Umbilical cord (tissue), 1 donor: ENCODE measurements at regions not wholly inside any gene's neighbourhood (a gene's known extent, or its start where the extent isn't known, plus 50 kb on each side); places are given as distances from the start of the nearest gene placed in this dataset.
A peak's percentile ranks its signal among the peaks of the same experiment; 100 is the strongest.
"Not testable (repeated sequence)": the region's sequence is repeated elsewhere in the genome, so short reads cannot be mapped to it uniquely, and the experiment has no call there.

ENCODE experiments used
- DNase-seq: peaks from one replicate; pipeline ENCODE4 v3.0.0-alpha.2; 2015; ENCODE audit warnings: low spot score

- no peak for DNase-seq
Measured at GRCh38 chr4:111952688-111953087, 192.6 kb upstream of the FAM241A start.

DNA sequence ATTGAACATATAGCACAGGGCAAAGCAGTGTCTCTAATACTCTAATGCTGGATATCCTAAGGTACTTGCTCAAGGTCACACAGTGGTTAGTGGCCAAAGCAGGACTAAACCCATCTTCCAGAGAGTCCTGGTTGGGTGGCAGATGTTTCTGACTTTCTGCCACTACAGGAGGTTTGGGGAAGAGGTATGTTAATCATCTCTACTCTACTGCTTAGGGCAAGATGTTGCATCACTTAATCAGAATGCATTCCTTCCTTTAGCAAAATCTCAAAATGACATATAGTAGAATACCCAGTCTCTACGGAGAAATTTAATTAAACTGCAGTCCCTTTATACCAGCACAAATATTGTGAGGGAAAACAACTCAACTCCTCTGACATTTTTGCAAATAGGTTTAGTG lies 190.7 kb upstream of the FAM241A start:
- DNase-seq: no peak

GRCh38 chr4:111955001-111955400 lies 190.3 kb upstream of the FAM241A start:
- no peak for DNase-seq

GRCh38 chr4:111957116-111957515 lies 188.1 kb upstream of the FAM241A start:
- no peak for DNase-seq

GRCh38 chr4:111957997-111958396 lies 187.3 kb upstream of the FAM241A start:
- no peak for DNase-seq

GRCh38 chr4:111959222-111959621 lies 186.0 kb upstream of the FAM241A start:
- DNase-seq: no peak

GRCh38 chr4:111960241-111960667 lies 185.0 kb upstream of the FAM241A start:
- no peak for DNase-seq

DNA sequence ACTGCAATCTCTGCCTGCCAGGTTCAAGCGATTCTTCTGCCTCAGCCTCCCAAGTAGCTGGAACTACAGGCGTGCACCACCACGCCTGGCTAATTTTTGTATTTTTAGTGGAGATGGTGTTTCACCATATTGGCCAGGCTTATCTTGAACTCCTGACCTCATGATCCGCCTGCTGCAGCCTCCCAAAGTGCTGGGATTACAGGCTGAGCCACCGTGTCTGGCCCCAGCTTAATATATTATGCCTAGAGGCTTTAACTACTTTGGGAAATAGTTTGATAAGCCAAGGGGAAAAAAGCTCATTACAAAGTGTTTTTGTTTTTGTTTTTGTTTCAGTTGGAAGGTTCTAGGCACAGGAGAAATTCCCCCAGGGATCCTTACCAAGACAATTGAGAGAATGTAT lies 184.2 kb upstream of the FAM241A start:
- not testable (repeated sequence) for DNase-seq

DNA sequence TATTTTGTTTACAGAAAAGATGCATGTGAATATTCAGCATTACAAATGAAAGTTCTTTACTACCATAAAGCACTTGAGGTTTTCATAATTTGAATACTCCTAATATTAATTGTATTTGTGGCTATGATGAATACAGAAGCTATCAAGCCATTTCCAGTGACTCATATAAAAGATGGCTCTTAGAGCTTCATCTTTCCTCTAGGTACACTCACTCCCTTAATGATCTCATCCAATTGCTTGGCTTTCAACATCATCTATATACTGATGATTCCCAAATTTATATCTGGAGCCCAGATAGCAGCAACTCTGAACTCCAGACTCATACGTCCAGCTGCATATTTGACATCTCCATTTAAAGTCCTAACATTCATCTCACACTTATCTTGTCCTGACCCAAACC lies 183.4 kb upstream of the FAM241A start:
- DNase-seq: no peak

GRCh38 chr4:111963158-111963700 lies 182.0 kb upstream of the FAM241A start:
- DNase-seq: no peak

GRCh38 chr4:111977419-111977965 lies 167.8 kb upstream of the FAM241A start:
- no peak for DNase-seq

- DNase-seq: no peak
Measured at GRCh38 chr4:111979921-111980320, 165.3 kb upstream of the FAM241A start.

GRCh38 chr4:111982089-111982488 lies 163.2 kb upstream of the FAM241A start:
- DNase-seq: no peak

GRCh38 chr4:111984169-111984819 lies 161.0 kb upstream of the FAM241A start:
- peak; percentile 70 for DNase-seq

DNA sequence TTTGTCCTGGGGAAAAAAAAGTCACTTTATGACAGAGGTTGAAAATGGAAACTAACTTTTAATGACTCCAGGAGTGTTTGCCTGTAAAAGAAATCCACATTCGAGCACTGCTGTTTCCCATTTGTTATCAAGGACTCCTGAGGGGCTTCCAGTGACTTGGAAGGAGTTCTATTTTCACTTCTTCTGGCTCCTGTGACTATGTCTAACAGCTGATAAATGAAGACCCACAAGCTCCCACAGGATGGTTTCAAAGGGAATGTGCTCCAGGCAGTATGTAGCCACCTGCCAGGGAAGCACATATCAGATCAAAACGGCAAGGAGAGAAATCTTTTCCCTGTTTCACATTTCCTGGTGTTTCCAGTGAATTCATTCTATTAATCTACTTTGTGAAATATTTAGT lies 159.8 kb upstream of the FAM241A start:
- peak; percentile 39 for DNase-seq

GRCh38 chr4:111986095-111986494 lies 159.2 kb upstream of the FAM241A start:
- peak; percentile 51 for DNase-seq

DNA sequence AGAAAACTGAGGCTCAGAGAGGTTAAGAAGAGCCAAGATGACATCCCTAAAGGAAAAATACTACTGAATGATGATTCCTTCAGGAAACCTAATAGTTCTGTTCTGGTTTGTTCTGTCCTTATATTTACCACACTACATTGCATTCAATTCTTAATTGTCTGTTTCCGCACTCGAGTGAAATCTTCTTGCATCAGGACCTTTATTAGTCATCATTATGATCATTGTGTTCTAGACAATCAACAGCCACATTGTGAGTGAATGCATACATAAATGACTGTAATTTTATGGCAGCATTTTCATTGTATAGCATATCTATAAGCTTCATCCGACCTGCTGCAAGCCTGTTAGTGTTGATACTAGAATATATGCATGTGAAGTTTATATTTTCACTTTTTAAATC lies 156.7 kb upstream of the FAM241A start:
- no peak for DNase-seq

DNA sequence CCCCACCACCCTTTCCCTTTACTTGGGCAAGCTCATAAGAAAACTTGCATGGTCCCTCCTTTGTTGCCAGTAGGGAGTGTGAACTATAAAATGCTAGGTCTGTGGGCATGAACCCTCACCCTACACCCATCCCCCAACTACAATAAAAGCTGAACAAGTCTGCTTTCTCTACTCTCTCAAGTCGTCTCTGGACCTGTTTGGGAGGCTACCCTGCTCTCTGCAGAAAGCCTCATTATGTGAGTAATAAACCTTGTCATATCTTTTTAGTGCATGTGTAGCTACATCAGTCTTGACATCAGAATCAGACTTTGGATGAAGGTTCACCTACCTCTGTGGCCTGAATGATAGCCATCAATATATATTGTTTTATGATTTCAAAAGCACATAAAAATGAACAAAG lies 155.4 kb upstream of the FAM241A start:
- no peak for DNase-seq

- DNase-seq: no peak
Measured at GRCh38 chr4:111991163-111991562, 154.1 kb upstream of the FAM241A start.

- DNase-seq: no peak
Measured at GRCh38 chr4:111991797-111992196, 153.5 kb upstream of the FAM241A start.

GRCh38 chr4:111992351-111993168 lies 152.7 kb upstream of the FAM241A start:
- peak; percentile 58 for DNase-seq

DNA sequence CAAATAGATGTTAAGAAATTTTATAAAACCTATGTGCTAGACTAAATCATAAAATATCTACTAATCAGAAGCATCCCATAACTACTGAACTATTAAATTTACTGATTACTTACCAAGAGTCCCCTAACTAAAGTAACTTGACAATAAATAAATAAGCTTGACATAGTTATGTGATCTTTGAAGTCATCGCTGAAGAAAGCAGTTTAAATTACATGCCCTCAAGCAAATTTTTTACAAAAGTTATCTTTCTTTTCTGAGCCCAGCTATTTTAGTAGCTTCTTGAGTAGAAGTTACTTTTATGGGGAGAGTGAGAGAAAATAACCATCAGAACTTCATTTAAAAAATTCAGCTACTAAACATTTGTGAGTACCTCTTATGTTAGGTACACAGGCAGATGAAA lies 150.9 kb upstream of the FAM241A start:
- DNase-seq: no peak

DNA sequence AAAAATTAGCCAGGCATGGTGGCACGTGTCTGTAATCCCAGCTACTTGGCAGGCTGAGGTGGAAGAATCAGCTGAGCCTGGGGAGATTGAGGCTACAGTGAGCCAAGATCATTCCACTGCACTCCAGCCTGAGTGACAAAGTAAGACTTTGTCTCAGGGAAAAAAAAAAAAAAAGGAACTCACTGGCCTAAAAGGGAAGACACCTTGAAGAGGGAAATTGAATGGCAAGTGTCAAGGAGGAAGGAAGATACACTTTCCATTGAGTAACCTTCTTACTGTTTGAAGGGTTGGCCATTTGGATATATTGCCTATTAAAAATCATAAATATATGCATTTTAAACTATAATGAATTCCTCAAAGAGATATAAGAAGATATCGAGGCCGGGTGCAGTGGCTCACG lies 147.5 kb upstream of the FAM241A start:
- DNase-seq: no peak
